Uterus (tissue), 2 donors: ENCODE measurements at regions not wholly inside any gene's neighbourhood (a gene's known extent, or its start where the extent isn't known, plus 50 kb on each side); places are given as distances from the start of the nearest gene placed in this dataset.
"Not testable (repeated sequence)": the region's sequence is repeated elsewhere in the genome, so short reads cannot be mapped to it uniquely, and the experiment has no call there.

Source experiments
- CTCF ChIP-seq, 4 experiments: fragments of 200-600 bp in 2 of 4; fragments of 450-650 bp in 2 of 4; sonication (generic) in 2 of 4; IDR thresholded peaks; one replicate each; pipeline ENCODE4 v1.5.1; 2016 to 2019; ENCODE audit warnings: antibody characterized with exemption in 4 of 4, mild to moderate bottlenecking in 2 of 4, moderate library complexity in 1 of 4
- POLR2A ChIP-seq, 2 donors: fragments of 450-650 bp; IDR thresholded peaks; one replicate each; pipeline ENCODE4 v1.6.1; 2016; ENCODE audit warnings: antibody characterized with exemption in 2 of 2, mild to moderate bottlenecking in 1 of 2, moderate library complexity in 1 of 2

GRCh38 chr17:6934544-6934943, 61.3 kb upstream of the ALOX12 start:
- TF ChIP-seq CTCF, POLR2A (IDR thresholded peaks at IDR 0.05): not testable (repeated sequence)
